ENCODE measurements at regions not wholly inside any gene's neighbourhood (a gene's known extent, or its start where the extent isn't known, plus 50 kb on each side); places are given as distances from the start of the nearest gene placed in this dataset.

- H3K9me2 ChIP-seq (ENCODE audit: insufficient read depth) = no peaks in the 10 kb centered on the region
- H3K27me3 ChIP-seq (replicated peaks; ENCODE audit: insufficient read depth) = no peaks in the 10 kb centered on the region
- H4K20me1 ChIP-seq (ENCODE audit: insufficient read depth) = no peaks in the 10 kb centered on the region
- no peak overlapping the region for H3K4me3 ChIP-seq
- H3K9me3 ChIP-seq (ENCODE audit: low read depth) = no peaks in the 10 kb centered on the region
- no peak overlapping the region for H3K27ac ChIP-seq
- WGBS, 2 experiments (ENCODE audit: low coverage in 1 of 2, low lambda C conversion rate in 2 of 2, missing lambda C conversion rate in 2 of 2) = 66 to 67% methylated on average over 6 of the region's 6 CpGs
- no peak overlapping the region for H3K4me2 ChIP-seq (ENCODE audit: unreplicated experiment)
- H3K79me2 ChIP-seq (ENCODE audit: insufficient read depth) = no peaks in the 10 kb centered on the region
- no peak overlapping the region for H2AFZ ChIP-seq
- TF ChIP-seq EZH2phosphoT487 (IDR thresholded peaks at IDR 0.05; ENCODE audit: insufficient read depth, low read depth) (no peak), EZH2 (IDR thresholded peaks at IDR 0.05; ENCODE audit: insufficient read depth, poor library complexity, severe bottlenecking) (no peak)
- H3K4me1 ChIP-seq (ENCODE audit: insufficient read depth) = no peaks in the 10 kb centered on the region
- in situ Hi-C loops (cut with MboI) = no loop called here
- peaks cover 5% of the 10 kb centered on the region; the same call in 1 of the 2 replicates for H3K36me3 ChIP-seq (ENCODE audit: low read depth)
- no peaks in the 10 kb centered on the region for H3F3A ChIP-seq (ENCODE audit: insufficient read depth)
- no peak for DNase-seq
- no peak overlapping the region for H3K9ac ChIP-seq
Observed at GRCh38 chr20:2217857-2218539, 77.8 kb upstream of the TGM3 start.

- no peaks in the 10 kb centered on the region for H3K27me3 ChIP-seq (replicated peaks; ENCODE audit: insufficient read depth)
- 58 to 62% methylated on average over 2 of the region's 2 CpGs for WGBS, 2 experiments (ENCODE audit: low coverage in 1 of 2, low lambda C conversion rate in 2 of 2, missing lambda C conversion rate in 2 of 2)
- no peaks in the 10 kb centered on the region for H3K4me1 ChIP-seq (ENCODE audit: insufficient read depth)
- H3F3A ChIP-seq (ENCODE audit: insufficient read depth) = no peaks in the 10 kb centered on the region
- no peak overlapping the region for H3K27ac ChIP-seq
- no peak for DNase-seq
- in situ Hi-C loops (cut with MboI) = no loop called here
- TF ChIP-seq EZH2phosphoT487 (IDR thresholded peaks at IDR 0.05; ENCODE audit: insufficient read depth, low read depth) = no peak
- no peak for TF ChIP-seq EZH2 (IDR thresholded peaks at IDR 0.05; ENCODE audit: insufficient read depth, poor library complexity, severe bottlenecking)
- H3K79me2 ChIP-seq (ENCODE audit: insufficient read depth) = no peaks in the 10 kb centered on the region
- H4K20me1 ChIP-seq (ENCODE audit: insufficient read depth) = no peaks in the 10 kb centered on the region
- H3K4me3 ChIP-seq = no peak overlapping the region
- H3K9me3 ChIP-seq (ENCODE audit: low read depth) = no peaks in the 10 kb centered on the region
- H3K9me2 ChIP-seq (ENCODE audit: insufficient read depth) = no peaks in the 10 kb centered on the region
- H3K9ac ChIP-seq = no peak overlapping the region
- no peak overlapping the region for H3K4me2 ChIP-seq (ENCODE audit: unreplicated experiment)
- no peak overlapping the region for H2AFZ ChIP-seq
- H3K36me3 ChIP-seq (ENCODE audit: low read depth) = peaks cover 5% of the 10 kb centered on the region; the same call in 1 of the 2 replicates
Observed at GRCh38 chr20:2219481-2220006, 76.3 kb upstream of the TGM3 start.

GRCh38 chr20:2220298-2220697 lies 75.5 kb upstream of the TGM3 start:
- Histone ChIP-seq H3K36me3 (ENCODE audit: low read depth) (peaks cover 5% of the 10 kb centered on the region; the same call in 1 of the 2 replicates), H3K9me3 (ENCODE audit: low read depth) (no peaks in the 10 kb centered on the region), H3K79me2 (ENCODE audit: insufficient read depth) (no peaks in the 10 kb centered on the region), H3K4me1 (ENCODE audit: insufficient read depth) (no peaks in the 10 kb centered on the region), H3K9ac (no peak overlapping the region), H4K20me1 (ENCODE audit: insufficient read depth) (no peaks in the 10 kb centered on the region), H3F3A (ENCODE audit: insufficient read depth) (no peaks in the 10 kb centered on the region), H3K27ac (no peak overlapping the region), H2AFZ (no peak overlapping the region), H3K4me3 (no peak overlapping the region), H3K4me2 (ENCODE audit: unreplicated experiment) (no peak overlapping the region), H3K9me2 (ENCODE audit: insufficient read depth) (no peaks in the 10 kb centered on the region), H3K27me3 (replicated peaks; ENCODE audit: insufficient read depth) (no peaks in the 10 kb centered on the region)
- TF ChIP-seq EZH2phosphoT487 (IDR thresholded peaks at IDR 0.05; ENCODE audit: insufficient read depth, low read depth) (no peak), EZH2 (IDR thresholded peaks at IDR 0.05; ENCODE audit: insufficient read depth, poor library complexity, severe bottlenecking) (no peak)
- in situ Hi-C loops (cut with MboI) = no loop called here
- WGBS, 2 experiments (ENCODE audit: low coverage in 1 of 2, low lambda C conversion rate in 2 of 2, missing lambda C conversion rate in 2 of 2) = 59 to 60% methylated on average over 2 of the region's 2 CpGs
- no peak for DNase-seq

GRCh38 chr20:2221921-2222320 lies 73.9 kb upstream of the TGM3 start:
- no peaks in the 10 kb centered on the region for H3K27me3 ChIP-seq (replicated peaks; ENCODE audit: insufficient read depth)

More at GRCh38 chr20:2221921-2222320, 73.9 kb upstream of the TGM3 start:
- Histone ChIP-seq H2AFZ (no peak overlapping the region), H3F3A (ENCODE audit: insufficient read depth) (no peaks in the 10 kb centered on the region), H3K9ac (no peak overlapping the region), H3K4me1 (ENCODE audit: insufficient read depth) (no peaks in the 10 kb centered on the region), H3K36me3 (ENCODE audit: low read depth) (peaks cover 5% of the 10 kb centered on the region; the same call in 1 of the 2 replicates), H3K9me2 (ENCODE audit: insufficient read depth) (no peaks in the 10 kb centered on the region), H3K9me3 (ENCODE audit: low read depth) (no peaks in the 10 kb centered on the region), H3K4me2 (ENCODE audit: unreplicated experiment) (no peak overlapping the region), H4K20me1 (ENCODE audit: insufficient read depth) (no peaks in the 10 kb centered on the region), H3K4me3 (no peak overlapping the region), H3K79me2 (ENCODE audit: insufficient read depth) (no peaks in the 10 kb centered on the region), H3K27ac (no peak overlapping the region)
- in situ Hi-C loops (cut with MboI) = no loop called here
- TF ChIP-seq EZH2 (IDR thresholded peaks at IDR 0.05; ENCODE audit: insufficient read depth, poor library complexity, severe bottlenecking) = no peak
- TF ChIP-seq EZH2phosphoT487 (IDR thresholded peaks at IDR 0.05; ENCODE audit: insufficient read depth, low read depth) = no peak
- no peak for DNase-seq
- 48 to 56% methylated on average over 2 of the region's 2 CpGs for WGBS, 2 experiments (ENCODE audit: low coverage in 1 of 2, low lambda C conversion rate in 2 of 2, missing lambda C conversion rate in 2 of 2)
